GM19463 (cell line): ENCODE measurements at regions not wholly inside any gene's neighbourhood (a gene's known extent, or its start where the extent isn't known, plus 50 kb on each side); places are given as distances from the start of the nearest gene placed in this dataset.
"Not testable (repeated sequence)": the region's sequence is repeated elsewhere in the genome, so short reads cannot be mapped to it uniquely, and the experiment has no call there.

Source experiments
- ATAC-seq: cut with Tn5 transposase; IDR thresholded peaks from one replicate; pipeline ENCODE4 v1.9.1; 2021; ENCODE audit warnings: mild to moderate bottlenecking, moderate library complexity; ENCODE audit not compliant: unreplicated experiment

DNA sequence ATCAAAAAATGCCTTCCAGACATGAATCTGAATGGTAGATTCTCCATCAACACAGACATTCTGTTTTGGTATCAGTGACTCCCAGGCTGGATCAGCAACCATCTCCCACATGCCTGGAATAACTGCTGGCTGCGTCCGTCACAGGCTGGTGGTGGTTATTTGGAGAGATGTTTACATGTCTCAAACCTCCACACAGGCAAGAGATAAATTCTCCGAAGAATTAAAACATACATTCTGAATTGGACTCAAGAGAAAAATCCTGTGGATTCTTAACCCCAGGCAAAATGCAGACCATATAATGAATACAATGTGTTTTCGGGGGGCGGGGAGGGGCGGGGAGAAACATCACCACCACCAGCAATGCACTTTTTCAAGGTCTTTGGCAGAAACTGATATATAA lies 108.2 kb downstream of the THBS2 start:
- no peak for ATAC-seq

DNA sequence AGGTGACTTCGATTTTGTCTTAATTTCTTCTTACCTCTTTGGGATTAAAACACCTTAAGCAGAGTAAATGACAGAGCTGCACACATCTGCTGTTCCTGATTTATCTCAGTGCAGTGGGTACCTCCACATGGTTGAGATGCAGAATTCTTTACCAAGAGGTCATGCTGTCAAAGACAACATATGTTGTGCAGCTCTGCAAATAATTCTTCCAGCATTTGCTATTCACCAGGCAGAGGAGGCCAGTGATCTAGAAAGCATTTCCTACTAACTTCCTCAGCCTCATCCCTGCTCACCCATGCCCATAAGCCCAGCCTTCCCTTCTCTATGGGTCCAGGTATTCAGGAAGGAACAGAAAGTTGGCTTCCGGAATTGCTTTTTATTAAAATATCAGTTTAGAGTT lies 109.3 kb downstream of the THBS2 start:
- no peak for ATAC-seq

DNA sequence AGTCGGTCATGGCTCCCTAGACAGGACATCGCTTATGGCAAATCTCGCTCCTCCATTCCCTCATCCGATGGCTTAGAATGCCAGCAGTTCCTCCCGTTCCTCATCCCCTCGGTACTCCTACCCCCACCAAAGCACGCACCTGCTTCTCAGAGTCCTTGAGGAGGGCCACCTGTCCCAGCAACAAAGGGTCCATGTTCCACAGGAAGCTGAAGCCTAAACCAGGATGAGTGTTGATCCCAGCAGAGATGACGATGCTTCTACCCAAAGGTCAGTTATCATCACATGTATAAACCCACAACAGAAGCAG lies 111.2 kb downstream of the THBS2 start:
- no peak for ATAC-seq

DNA sequence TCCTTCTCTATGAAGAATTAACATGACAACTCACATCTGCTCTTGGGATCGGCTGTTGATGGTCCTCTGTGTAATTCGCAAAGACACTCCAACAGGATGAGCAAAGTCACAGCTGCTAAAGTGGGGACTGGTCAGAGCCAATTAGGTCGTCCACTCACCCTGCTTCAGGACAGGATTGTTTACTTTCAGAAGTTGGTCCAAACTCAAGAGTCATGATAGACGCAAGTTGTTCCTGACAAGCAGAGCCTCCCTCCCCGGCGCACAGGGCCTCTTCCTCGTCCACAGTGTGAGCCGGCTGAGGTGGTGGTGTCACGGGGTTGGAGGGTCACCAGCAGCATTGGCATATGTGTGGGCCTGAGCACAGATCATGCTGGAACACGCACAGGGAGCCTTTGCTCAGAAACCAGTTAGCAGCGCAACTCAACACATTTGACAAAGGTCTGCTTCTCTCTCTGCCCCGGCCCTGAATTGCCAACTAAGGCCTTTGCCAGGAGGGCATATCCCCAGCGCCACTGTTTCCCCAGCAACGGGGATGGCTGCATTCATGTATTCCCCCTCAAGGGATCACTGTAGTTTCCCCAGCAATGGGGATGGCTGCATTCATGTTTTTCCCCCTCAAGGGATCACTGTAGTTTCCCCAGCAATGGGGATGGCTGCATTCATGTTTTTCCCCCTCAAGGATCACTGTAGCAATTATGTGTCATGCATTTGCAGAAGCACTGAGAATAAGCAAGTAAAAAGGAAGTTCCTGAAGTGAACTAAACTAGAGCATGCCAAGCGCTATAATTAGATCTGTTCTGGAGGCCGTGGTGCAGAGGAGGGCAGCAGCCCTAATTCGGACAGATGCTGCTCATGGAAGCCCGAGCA lies 111.7 kb downstream of the THBS2 start:
- ATAC-seq: no peak

DNA sequence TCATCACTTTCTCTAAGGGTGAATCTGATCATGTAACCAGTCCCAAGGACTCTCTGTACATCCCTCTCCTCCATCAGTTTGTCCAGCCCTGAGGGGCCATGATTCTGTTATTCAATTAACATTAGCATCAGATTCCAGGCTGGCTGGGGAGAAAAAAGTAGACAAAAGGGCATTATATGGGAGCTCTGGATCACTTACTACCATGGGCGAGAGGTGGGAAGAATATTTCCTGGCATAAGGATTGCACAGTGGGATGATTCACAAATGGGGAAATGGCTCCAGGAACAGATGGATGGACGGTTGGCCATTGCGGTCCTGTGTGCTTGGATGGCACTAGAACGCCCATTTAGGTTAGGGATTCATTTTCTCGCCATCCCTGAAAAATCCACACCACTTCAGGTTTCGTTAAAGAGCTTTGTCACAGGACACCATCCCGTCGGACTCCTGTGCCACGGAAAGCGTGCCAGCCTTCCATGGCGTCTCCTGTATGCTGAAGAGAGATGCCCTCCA lies 112.6 kb downstream of the THBS2 start:
- no peak for ATAC-seq

DNA sequence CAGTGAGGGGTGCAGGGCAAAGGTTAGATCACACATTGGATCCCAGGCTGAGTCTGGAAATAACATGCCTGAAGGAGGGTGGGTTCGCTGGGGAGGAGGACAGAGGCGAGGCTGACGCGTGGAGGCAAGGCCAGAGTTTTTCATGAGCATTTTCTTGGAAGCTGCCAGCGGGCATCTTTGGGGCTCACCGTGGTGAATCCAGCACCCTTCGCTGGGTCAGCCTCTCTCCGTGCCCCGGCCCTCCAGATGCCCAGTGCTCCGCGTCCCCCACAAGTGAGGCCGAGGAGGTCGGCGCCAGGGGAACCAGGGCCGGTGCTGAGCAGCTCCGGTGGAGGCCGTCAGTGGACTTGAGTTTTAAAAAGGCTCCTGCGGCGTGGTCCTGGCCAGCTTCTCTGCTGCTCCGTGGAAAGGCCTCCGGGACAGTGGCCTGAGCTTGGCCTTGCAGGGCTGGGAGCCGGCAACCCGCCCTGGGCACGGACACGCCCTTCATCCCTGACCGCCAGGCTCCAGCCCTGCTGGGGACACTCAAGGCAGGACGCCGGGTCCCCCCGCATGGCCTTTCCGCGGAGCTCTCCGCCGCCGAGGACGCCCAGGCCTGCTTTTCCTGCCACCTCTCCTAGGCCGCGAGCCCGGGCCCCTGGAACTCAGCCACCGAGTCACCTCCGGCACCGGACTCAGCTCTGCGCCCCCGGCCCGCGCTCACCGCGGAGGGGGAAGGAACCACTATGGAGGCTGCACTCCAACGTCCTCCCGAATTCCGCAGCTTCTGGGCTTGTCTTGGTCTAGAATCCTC lies 114.3 kb downstream of the THBS2 start:
- ATAC-seq: no peak

DNA sequence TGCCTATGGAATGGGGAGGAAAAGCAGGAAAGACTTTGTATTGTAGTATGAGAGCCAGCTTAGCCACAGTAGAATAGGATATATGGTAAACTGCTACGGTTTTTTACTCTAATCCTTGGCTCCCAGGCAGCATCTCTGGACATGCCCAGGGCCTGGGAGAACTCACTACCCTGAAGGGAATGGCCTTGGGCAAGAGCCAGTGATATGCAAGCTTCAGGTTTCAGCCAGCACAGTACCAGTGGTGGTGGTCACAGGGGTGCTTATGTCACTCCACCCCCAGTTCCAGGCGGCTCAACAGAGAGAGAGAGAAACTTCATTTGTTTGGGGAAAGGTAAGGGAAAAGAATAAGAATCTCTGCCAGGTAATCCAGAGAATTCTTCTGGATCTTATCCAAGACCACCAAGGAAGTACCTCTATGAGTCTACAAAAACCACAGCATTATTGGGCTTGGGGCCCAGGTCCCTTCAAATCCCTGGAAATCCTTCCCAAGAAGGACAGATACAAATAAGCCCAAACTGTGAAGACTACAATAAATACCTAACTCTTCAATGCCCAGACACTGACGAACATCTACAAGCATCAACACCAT lies 121.2 kb downstream of the THBS2 start:
- ATAC-seq: no peak

DNA sequence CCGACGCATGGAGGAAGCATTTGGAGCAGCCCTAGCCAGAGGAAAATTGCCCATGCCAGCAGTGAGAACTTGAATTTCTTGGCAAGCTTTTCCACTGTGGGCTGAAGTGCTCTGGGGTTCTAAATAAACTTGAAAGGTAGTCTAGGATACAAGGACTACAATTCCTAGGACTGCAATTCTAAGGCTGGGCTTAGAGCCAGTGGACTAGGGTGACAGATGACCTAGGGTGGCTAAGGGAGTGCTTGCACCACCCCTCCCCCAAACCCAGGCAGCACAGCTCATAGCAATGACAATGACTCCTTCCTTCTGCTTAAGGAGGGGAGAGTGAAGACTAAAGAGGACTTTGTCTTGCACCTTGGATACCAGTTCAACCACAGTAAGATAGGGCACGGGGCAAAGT lies 122.3 kb downstream of the THBS2 start:
- ATAC-seq: no peak

DNA sequence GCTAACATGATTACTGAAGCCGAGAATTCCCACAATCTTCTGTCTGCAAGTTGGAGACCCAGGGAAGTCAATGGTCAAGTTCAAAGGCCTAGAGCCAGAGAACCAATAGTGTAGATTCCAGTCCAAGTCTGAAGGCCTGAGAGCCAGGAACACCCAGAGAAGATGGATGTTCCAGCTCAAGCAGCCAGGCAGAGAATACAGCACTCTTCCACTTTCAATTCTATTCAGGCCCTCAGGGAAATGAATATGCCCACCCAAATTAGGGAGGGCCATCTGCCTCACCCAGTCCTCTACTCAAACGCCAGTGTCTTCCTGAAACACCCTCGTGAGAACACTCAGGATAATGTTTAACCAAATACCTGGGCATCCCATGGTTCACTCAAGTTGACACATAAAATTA lies 123.5 kb downstream of the THBS2 start:
- ATAC-seq: no peak

DNA sequence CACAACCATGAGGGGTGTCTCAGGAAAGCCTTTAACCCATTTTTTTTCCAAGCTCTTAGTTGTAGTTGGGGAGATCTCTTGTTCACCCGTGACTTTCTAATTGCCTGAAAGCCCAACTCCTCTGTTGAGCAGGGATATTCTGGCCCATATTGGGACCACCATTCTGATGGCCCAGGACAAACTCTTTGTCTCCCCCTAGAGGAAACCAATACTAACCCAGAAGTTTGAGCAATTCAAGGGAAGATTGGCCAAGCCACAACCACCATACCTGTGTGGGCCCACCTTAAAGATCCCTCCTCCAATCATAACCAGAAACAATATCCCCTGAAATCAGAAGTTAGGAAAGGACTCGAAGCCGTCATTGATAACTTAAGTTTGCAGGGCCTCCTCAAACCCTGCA lies 132.6 kb downstream of the THBS2 start:
- ATAC-seq: no peak

DNA sequence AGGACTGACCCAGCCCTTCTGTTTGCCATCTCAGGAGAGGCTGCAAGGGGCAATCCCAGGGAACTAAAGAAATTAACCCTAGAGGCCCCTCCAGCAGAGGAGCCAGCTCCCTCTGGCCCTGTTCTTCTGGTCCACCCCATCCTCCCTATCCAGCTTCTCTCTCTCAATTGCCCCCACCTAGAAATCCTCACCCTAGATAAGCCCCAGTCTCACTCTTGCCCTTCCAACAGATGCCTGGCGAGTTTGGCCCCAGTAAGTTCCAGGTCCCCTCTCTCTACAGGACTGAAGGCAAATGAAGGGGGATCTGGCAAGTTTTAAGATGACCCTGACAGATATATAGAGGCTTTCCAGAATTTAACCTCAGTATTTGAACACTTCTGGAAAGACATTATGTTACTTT lies 134.0 kb downstream of the THBS2 start:
- no peak for ATAC-seq

DNA sequence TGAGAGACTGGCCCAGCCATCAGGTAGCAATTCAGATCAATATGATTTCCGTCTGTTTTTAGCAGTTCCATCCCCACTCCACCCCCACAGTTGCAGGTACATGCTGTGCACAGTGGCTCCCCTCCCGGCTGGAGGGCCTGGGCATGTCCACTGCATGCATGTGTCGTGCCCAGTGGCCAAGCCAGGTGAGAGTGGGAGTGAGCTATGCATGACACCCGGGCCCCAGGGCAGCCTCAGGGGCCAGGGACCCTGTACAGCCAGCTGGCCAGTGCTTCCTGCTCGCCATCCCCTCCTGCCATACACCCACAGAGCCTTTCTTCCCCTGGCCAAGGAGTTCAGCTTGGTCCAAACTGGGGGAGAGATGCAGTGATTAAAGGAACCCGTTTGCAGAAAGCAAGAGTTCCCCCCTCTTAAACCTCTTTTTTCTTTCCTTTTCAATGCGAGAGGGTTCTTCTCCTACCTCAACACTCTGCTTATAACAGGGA lies 135.3 kb downstream of the THBS2 start:
- ATAC-seq: no peak

DNA sequence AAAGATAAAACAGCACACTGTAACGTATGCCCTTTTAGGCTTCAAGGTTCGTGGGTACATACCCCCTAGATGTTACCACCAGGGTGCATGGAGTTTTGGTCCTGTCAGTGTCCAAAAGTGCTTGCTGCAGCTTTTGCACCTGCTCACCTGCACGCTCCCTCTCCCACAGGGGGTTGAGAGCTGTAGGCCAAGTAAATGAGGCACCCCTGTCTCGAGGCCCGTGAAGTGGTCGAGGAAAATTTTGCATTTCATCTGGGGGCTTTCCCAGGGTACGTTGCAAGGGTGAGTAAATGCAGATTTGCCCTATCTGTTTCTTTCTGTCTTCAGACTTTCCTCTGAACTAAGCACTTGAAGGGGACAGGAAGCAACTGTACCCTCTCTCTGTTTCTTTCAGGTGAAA lies 136.0 kb downstream of the THBS2 start:
- ATAC-seq: no peak

DNA sequence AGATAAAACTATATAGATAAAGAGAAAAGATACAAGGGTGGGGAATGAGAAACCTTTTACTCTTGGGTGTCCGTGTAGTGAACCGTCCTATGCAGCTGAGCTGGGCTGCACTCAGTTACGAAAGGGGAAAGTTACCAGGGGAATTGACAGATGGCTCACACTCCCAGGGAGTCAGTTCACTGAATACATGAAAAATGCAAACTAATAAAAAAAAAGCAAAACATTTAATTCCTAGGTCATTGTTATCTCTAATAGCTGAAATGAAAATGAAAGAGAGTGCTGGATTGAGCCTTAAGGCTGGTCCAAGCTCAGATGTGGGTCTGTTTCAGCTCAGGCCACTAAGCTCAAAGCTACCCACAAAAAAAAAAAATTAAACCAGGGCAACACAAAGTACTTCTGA lies 138.0 kb downstream of the THBS2 start:
- peak; percentile 42 for ATAC-seq

DNA sequence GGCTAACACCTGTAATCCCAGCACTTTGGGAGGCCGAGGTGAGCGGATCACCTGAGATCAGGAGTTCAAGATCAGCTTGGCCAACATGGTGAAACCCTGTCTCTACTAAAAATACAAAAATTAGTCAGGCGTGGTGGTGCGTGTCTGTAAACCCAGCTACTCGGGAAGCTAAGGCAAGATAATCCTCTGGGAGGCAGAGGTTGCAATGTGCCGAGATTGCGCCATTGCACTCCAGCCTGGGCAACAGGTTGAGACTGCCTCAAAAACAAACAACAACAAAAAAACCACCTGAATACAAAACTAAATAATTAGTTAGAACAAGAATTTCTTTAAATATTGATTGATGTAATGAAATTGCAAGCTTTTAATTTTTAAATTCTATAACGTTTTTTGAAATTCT lies 139.0 kb downstream of the THBS2 start:
- ATAC-seq: not testable (repeated sequence)

DNA sequence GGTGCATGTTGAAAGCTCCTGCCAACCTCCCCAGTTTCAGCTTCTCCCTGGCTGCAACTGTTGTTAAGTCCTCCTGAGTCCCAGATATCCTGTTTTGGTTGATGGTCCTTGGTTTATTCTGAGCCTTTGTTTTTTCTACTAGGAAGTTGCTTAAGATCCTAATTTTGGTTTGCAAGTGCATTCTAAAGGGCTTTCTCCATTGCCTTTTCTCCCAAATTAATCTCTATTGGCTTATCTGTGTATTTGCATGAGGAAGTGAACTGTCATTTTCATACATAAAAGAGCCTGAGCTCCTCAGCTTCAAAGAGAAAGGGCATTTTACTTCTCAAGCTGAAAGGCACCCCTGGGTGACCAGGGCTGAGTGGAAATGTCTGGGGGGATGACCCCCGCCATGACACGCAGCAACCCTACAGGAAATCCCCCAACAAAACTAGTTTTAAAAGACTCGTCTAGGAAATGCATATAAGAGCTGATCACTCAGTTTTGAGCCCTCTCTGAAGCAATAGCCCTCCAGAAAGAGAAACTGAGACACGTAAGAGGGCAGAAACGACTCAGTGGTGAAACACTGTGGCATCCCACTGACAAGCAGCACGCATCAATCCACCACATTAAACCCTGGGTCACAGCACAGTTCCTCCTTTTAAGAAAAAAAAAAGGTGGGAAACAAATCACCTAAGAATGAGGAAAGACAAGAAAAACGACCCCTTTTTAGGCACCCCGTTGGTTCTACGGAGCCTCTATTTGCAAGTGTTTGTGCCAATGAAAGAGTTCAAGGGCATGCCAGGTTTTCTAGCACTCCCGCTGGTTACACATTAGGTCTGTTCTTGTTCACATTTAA lies 140.9 kb downstream of the THBS2 start:
- ATAC-seq: peak; percentile 82

DNA sequence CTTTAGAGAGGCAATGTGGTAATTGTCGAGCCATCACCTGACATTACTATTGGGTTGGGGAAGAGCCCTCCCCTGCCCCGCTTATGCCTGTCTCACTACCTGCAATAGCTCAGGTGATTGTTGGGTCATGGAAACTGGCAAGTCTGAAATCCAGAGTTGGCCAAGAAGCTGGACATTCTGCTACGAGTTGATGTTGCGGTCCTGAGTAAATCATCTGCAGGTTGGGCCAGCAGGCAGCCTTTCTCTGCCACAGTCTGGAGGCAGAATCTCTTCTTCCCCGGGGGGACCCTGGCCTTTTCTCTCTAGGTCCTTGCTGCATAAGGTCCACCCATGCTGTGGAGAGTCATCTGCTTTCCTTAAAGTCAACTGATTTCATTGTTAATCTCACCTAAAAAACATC lies 142.4 kb downstream of the THBS2 start:
- ATAC-seq: no peak

DNA sequence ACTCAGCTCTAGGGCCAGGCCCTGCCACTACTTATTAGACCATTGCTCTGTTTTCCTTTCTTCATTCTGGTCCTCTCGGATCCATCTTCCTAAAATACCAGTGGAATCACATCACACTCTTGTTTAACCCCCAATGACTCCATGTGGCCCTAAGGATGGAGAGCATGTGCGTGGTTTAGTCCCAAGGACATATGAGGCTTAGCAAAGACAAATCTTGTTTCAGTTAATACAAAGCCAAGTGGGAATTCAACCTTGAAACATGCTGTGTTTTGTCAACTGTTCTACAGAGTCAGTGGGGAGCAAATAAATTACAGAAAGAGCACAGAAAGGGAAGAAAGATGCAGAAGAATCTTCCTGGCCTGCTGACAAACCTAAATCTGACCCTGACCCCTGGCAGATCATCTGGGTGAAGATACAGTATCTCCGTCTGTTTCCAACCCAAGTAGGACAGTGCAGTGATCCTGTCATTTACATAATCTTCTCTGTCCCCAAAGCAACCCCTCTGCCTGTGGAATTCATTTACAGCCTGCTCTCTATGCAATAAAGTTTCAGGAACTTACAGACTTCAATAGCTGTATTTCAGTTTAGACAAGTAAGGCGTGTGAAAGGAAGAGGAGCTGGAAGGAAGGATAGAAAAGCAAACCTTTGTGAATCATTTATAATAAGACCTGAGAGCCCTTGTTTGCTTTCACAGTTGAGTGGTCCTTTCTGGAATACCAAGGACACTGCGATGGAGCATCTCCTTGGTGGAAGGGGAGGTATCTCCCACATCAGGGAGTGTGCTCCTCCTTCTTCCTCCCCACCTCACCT lies 144.0 kb downstream of the THBS2 start:
- no peak for ATAC-seq

DNA sequence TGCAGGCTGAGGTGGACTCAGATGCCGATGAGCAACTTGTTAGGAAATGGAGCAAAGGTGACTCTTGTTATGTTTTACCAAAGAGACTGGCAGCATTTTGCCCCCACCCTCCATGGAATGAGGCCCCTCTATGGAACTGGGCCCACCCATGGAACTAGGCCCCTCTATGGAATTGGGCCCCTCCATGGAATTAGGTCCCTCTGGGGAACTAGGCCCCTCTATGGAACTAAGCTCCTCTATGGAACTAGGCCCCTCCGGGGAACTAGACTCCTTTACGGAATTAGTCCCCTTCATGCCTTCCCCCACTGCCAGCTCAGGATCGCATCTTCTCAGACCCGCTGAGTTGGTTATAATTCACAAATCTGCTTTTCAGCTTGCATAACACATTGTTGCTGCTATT lies 144.9 kb downstream of the THBS2 start:
- ATAC-seq: no peak

DNA sequence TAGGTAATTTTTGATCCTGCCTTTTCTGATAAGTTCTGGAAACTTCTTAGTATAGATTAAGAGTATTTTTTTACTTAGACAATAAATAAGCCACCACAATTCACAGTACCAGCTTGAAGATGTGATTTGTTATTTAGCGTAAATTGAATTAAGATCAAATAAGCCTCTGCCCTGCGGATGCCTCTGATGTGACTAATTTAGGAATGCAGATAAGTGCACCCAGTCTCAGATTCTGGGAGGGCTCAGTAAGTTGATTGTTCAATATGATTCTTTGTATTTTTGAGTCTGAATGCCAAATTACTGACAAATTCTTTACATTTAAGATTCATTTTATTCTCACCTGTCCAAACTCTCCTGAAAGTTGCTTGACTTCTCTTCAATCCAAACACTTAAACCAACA lies 147.5 kb downstream of the THBS2 start:
- no peak for ATAC-seq
